NCI-H2029 treated with DMSO at 0.1 percent for 48 hours (cell line): ENCODE measurements at regions not wholly inside any gene's neighbourhood (a gene's known extent, or its start where the extent isn't known, plus 50 kb on each side); places are given as distances from the start of the nearest gene placed in this dataset.

Experiments
- DNase-seq: peaks from one replicate; lab custom pipeline; 2025; lab: John Stamatoyannopoulos, UW

DNA sequence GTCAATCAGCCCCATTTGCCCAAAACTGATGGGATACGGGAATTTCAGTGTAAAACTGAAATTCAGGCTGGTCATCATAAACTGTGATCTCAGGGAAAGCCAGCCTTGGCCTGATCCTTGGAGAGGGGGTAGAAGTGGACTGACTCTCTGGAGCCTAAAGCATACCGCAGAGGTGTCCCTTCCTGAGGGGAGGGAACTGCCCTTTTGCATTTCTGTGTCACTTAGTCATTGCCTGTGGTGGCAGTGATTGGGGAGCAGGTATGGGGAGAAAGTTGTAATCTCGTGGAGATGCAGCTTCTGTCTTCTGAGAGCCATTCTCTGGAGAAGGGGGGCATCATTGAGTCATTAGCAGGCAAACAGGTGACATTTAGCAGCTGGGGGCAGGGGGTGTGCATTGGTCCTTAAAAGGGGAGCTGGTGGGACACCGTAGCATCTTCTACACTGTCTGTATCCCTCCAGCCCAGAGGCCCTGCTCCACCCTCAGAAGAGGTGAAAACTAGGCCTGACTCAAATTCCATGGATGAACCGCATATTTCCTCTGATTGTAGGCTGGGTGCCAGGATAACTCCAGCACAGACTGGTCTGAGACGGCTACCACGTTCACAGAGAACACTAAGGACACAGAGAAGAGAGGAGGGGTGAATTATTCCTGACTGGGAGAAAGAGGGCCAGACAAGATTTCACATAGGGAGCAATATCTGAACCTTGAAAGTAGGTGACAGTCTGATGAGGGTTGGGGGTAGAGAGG lies 143.3 kb downstream of the SEC61B start:
- DNase-seq: no peak

DNA sequence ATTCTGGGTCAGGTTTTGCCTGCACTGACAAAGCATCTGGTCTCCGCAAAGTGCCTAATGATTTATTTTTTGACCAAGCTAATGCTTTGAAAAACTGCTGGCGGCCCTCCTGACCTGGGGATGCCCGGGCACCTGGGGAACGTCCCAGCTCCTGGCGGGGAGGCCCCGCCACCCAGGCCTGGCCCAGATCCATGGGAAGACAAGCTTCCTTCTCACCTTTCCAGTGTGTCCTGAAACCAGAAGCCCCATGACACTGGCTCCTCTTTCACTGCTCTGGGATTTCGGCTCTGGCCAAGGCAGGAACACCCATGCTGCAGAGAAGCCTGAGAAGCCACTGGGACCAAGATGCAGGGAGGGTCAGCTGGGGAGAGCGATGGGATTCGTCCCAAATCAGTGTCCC lies 144.1 kb downstream of the SEC61B start:
- DNase-seq: no peak

- no peak for DNase-seq
These were observed 144.5 kb downstream of the SEC61B start for GRCh38 chr9:99366621-99367020.

GRCh38 chr9:99368341-99369326 lies 146.6 kb downstream of the SEC61B start:
- peak; percentile 15 for DNase-seq

GRCh38 chr9:99369327-99369722 lies 147.2 kb downstream of the SEC61B start:
- no peak for DNase-seq

DNA sequence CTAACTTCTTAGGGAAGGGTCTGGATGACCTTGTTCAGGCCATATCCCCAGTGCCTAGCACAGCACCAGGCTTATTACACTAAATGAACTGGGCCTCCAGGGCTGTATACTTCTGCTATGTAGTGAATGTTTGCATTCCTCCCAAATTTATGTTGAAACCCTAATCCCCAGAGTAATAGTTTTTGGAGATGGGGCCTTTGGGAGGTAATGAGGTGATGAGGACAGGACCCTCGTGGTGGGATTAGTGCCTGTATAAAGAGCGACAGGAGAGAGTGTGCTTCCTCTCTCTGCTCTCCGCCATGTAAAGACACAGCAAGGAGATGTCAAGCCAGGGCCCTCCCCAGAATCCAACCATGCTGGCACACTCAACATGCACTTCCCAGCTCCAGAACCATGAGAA lies 148.3 kb downstream of the SEC61B start:
- no peak for DNase-seq

DNA sequence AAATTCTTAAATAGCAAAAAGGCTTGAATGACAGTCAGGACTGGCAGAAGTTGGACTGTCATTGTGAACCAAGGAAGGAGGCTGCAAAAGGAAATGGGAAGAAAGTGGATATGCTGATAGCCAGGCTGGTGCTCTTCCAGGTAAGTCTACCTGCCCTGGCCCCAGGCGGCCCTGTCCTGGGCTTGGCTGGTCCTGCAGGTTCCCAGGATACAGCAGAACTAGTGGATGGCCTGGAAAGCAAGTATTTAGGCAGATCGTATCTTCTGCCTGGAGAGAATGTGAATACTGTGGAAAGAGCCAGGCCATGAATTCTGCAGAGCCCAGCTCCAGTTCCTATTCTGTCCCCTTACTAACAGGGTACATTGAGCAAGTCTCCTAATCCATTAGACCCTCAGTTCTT lies 149.3 kb downstream of the SEC61B start:
- no peak for DNase-seq

DNA sequence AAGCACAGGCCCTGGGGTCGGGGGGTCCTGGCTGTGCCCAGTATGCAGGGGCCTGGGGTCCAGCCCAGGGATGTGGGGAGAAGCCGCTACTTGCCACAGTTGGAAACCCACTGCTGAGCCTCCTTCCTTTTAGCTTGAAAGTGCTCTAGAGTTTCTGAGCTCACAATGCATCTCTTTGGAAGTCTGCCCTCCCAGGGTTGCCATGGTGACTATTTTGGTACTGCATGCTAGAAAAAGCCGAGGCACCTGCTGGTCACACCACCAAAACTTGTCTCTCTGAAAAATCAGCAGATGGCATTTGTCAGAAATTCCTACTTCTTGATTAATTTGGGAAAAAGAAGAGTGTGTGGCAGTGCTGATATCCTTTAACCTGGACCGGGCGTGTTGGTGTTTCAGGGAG lies 151.8 kb downstream of the SEC61B start:
- DNase-seq: no peak

GRCh38 chr9:99374793-99375192 lies 152.7 kb downstream of the SEC61B start:
- no peak for DNase-seq

DNA sequence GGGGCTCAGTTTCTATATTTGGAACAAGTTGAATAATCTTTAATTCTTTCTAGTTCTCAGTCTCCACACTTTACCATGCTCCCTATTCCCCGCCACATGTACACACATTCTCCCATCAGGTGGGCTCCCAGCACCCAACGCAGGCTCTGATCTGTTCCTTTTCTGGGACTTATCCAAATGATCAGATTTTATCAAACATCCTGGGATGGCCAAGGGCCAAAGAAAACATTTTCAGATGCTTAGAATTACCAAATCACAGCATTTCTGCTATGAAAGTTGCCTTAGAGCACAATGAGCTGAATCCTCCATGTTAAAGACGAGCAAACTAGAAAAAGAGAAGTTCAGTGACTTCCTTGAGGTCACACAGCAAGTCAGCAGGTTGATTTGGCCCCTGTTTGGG lies 153.4 kb downstream of the SEC61B start:
- no peak for DNase-seq

GRCh38 chr9:99377790-99378775 lies 156.0 kb downstream of the SEC61B start:
- no peak for DNase-seq

- DNase-seq: no peak
These were observed 161.5 kb downstream of the SEC61B start for GRCh38 chr9:99383536-99383935.

GRCh38 chr9:99385215-99385614 lies 163.1 kb downstream of the SEC61B start:
- DNase-seq: no peak

DNA sequence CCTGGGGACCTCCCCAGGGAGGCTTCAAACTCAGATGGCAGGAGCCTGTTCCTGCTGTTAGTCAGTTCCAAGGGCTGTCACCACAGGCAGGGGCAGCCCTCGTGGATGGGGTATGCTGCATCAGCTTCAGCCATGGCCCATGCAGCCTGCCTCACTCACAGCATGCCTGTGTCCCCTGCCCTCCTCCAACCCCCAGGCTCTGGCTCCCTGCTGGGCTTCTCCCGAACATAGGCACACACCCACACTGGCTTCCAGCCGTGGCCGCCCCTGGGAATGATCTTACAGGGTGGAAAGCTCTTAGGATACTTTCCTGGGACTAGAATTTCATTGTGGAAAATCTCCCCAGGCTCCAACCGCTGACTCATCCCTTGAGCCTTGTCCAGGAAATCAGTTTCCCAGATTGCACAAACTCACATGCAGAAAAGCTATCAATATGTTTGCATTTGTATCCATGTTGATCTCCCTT lies 163.8 kb downstream of the SEC61B start:
- DNase-seq: no peak

- no peak for DNase-seq
These were observed 165.3 kb downstream of the SEC61B start for GRCh38 chr9:99387431-99387830.

DNA sequence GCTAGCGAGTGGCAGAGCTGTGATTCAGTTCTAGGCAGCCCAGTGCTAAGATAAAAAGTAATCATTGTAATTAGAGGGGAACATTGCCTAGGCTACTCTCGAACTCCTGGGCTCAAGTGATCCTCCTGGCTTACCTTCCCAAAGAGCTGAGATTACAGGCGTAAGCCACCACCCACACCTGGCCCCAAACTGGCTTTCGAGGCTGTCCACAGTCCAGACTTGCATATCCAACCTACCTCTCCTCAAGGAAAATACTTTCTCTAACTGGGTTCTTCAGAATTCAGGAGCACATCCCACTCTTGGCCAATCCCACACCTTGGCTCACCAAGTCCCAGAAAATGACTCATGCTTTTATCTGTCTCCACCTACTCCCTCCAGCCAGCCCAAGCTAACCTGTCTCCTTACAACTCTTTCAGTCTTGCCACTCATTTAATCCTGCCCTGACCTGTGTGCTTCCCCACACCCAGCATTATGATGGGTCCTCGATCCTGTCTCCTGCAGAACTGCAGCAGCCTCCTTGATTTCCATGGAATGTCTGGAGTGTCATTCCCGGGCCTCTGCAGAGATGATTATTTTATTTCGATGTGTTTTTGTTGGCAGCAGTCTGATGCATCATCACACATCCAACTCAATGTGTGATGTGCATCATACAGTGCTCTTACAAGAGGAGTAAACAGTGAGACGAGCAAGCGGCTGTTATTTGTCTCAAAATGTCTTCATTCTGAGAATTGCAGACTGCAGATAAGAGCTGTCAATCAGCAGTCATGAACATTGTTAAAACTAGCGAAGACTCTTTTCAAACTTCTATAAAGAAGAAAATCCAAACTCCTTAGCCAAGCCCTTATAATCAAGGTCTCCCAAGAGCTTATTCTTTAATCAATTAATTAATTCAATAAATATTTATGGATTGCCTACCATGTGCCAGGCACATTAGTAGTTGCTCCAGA lies 167.3 kb downstream of the SEC61B start:
- DNase-seq: no peak

DNA sequence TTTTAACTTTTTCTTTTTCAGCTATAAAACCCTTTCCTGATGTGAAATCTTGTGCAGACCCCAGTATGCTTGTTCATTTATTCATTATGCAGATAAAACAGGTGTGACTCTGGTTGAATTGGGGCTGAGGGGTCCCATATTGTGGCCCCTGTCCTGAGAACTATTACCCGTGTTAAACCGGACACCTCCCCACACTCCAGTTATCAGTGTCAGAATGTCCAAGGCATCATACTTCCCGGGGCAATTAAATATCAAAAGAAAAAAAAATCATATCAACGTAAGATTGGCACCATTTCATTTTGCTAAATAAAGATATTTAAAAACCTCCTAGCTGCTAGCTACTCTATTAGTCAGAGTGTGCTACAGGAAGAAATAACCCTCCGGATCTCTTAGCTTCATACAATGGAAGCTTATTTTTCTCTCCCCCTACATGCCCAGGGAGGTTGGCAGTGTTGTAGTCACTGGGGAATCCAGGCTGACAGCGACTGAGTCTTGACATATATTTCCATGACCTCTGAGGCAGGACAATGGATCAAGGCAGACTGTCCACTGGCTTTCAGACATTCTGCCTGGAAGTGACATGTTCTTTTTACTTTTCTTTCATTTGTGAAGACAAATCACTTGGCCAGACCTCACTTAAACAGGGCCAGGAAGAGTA lies 170.0 kb downstream of the SEC61B start:
- DNase-seq: no peak

GRCh38 chr9:99392986-99393385 lies 170.9 kb downstream of the SEC61B start:
- no peak for DNase-seq

DNA sequence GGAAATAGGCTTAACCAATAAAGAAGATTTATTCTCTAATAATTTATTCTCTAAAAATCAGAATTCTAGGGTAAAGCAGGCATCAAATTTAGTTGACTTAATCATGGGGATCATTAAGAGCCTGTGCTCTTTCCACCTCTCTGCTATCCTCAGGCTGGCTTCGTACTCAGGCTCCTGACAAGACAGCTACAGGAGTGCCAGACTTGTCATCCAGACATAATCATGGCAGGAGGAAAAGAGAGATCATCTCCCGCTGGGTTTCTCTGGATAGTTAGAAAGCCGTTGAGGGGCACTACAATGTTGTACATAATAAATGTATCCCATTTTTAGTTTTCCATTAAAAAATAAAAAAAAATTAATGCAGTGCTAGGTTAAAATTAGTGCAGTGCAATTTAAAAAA lies 171.9 kb downstream of the SEC61B start:
- no peak for DNase-seq

- no peak for DNase-seq
These were observed 176.2 kb downstream of the SEC61B start for GRCh38 chr9:99398241-99398640.
